Type B pancreatic cell (in vitro differentiated cells): ENCODE measurements at regions not wholly inside any gene's neighbourhood (a gene's known extent, or its start where the extent isn't known, plus 50 kb on each side); places are given as distances from the start of the nearest gene placed in this dataset.

Experiments used
- DNase-seq: peaks from one replicate; pipeline ENCODE4 v3.0.0; 2021; ENCODE audit warnings: mixed read lengths; ENCODE audit not compliant: unreplicated experiment; ENCODE audit errors: extremely low spot score
- H3K27ac Mint-ChIP-seq: 2 replicates; pipeline ENCODE4 v1.8.0; 2021; ENCODE audit warnings: mild to moderate bottlenecking, mixed read lengths
- H3K27me3 Mint-ChIP-seq: 2 replicates; pipeline ENCODE4 v1.8.0; 2021; ENCODE audit warnings: mixed read lengths
- H3K36me3 Mint-ChIP-seq: 2 replicates; pipeline ENCODE4 v1.8.0; 2021; ENCODE audit warnings: mixed read lengths
- H3K4me1 Mint-ChIP-seq: one replicate; pipeline ENCODE4 v1.8.0; 2021; ENCODE audit warnings: mixed read lengths; ENCODE audit not compliant: unreplicated experiment
- H3K4me3 Mint-ChIP-seq: 2 replicates; pipeline ENCODE4 v1.8.0; 2021; ENCODE audit warnings: mild to moderate bottlenecking, mixed read lengths
- H3K9me3 Mint-ChIP-seq: 2 replicates; pipeline ENCODE4 v1.8.0; 2021; ENCODE audit warnings: mixed read lengths
- TF ChIP-seq, protein P1 (sequence below): fragments of 200-600 bp; sonication (generic); conservative IDR thresholded peaks from 2 replicates; pipeline ENCODE4 v1.5.0; 2021; ENCODE audit warnings: antibody characterized with exemption, mild to moderate bottlenecking

DNA sequence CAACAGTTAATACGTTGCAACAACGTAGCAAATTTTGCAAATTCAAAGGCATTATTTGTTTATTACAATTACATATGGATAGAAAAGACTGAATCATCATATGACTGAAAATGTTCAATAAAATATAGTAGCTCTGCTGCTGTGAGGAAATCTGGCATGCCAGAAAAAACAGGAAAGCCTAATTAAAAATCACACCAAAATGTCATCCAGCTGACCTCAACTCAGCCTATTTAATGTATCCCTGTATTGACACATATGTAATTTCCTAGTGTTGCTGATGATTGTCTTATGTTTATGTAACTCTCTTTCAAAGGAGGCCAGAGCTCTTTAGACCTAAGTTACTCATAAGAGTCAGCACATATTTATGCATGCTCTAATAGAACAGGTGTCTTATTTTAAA, 495.0 kb downstream of the PCDH17 start:
- TF ChIP-seq, protein P1, sequence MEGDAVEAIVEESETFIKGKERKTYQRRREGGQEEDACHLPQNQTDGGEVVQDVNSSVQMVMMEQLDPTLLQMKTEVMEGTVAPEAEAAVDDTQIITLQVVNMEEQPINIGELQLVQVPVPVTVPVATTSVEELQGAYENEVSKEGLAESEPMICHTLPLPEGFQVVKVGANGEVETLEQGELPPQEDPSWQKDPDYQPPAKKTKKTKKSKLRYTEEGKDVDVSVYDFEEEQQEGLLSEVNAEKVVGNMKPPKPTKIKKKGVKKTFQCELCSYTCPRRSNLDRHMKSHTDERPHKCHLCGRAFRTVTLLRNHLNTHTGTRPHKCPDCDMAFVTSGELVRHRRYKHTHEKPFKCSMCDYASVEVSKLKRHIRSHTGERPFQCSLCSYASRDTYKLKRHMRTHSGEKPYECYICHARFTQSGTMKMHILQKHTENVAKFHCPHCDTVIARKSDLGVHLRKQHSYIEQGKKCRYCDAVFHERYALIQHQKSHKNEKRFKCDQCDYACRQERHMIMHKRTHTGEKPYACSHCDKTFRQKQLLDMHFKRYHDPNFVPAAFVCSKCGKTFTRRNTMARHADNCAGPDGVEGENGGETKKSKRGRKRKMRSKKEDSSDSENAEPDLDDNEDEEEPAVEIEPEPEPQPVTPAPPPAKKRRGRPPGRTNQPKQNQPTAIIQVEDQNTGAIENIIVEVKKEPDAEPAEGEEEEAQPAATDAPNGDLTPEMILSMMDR, result no peak
- Mint-ChIP-seq H3K27ac (no peak overlapping the region), H3K27me3 (no peaks in the 10 kb centered on the region), H3K36me3 (no peaks in the 10 kb centered on the region), H3K4me1 (no peaks in the 10 kb centered on the region), H3K9me3 (peaks cover 6% of the 10 kb centered on the region), H3K4me3 (no peak overlapping the region)
- DNase-seq, result no peak

GRCh38 chr13:58134012-58134411, 502.5 kb downstream of the PCDH17 start:
- Mint-ChIP-seq H3K27me3 (no peaks in the 10 kb centered on the region), H3K4me3 (no peak overlapping the region), H3K9me3 (peaks cover 14% of the 10 kb centered on the region), H3K36me3 (no peaks in the 10 kb centered on the region), H3K4me1 (no peaks in the 10 kb centered on the region), H3K27ac (no peak overlapping the region)
- TF ChIP-seq, protein P1, result no peak
- no peak for DNase-seq

DNA sequence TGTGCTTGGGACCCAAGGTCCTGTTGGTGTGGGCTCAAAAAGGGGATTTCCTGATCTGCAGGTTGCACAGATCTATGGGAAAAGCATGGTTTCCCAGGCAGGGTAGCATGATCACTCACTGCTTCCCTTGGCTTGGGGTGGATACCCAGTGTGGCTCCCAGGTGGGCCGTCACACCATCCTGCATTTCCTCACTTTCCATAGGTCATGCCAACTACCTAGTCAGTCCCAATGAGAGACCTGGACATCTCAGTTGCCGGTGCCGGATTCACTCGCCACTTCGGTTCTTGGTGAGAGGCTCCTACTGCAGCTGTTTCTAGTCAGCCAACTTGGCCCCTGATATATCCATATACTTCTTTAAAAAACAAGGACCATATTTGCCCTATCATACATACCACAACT, 503.0 kb downstream of the PCDH17 start:
- no peak overlapping the region for H3K4me3 Mint-ChIP-seq
- no peaks in the 10 kb centered on the region for H3K4me1 Mint-ChIP-seq
- no peak overlapping the region for H3K27ac Mint-ChIP-seq
- H3K36me3 Mint-ChIP-seq, result no peaks in the 10 kb centered on the region
- DNase-seq, result no peak
- TF ChIP-seq, protein P1, result no peak
- no peaks in the 10 kb centered on the region for H3K27me3 Mint-ChIP-seq
- peaks cover 14% of the 10 kb centered on the region for H3K9me3 Mint-ChIP-seq

DNA sequence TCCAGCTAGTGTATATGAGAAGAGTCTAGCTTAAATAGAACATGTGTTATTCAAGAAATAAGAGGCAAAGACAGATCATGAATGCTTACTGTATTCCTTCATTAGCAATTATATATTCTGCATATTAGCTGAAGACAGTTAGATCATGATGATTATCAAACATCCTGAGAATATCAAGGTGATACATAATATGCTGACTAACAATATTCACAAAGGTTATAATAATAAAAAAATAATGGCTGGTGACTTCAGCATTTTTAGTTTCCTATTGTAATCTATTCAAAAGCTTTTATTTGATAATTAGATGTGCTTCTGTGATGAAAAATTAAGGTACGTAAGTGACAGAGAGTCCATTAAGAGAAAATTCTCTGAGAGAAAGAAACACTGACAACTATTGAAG, 511.4 kb downstream of the PCDH17 start:
- H3K4me3 Mint-ChIP-seq, result no peak overlapping the region
- no peaks in the 10 kb centered on the region for H3K4me1 Mint-ChIP-seq
- H3K9me3 Mint-ChIP-seq, result no peaks in the 10 kb centered on the region
- H3K27me3 Mint-ChIP-seq, result no peaks in the 10 kb centered on the region
- no peaks in the 10 kb centered on the region for H3K36me3 Mint-ChIP-seq
- TF ChIP-seq, protein P1, result no peak
- no peak overlapping the region for H3K27ac Mint-ChIP-seq
- no peak for DNase-seq

DNA sequence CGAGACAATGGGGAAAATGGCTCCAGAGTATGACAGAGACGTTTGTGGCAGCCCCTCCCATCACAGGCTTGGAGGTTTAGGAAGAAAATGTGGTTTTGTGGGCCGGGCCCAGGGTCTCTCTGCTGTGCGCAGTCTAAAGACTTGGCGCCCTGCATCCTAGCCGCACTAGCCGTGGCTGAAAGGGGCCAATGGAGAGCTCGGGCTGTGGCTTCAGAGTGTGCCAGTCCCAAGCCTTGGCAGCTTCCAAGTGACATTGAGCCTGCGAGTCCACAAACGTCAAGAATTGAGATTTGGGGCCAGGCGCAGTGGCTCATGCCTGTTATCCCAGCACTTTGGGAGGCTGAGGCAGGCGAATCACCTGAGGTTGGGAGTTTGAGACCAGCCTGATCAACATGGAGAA, 513.1 kb downstream of the PCDH17 start:
- H3K27me3 Mint-ChIP-seq, result no peaks in the 10 kb centered on the region
- no peak overlapping the region for H3K4me3 Mint-ChIP-seq
- TF ChIP-seq, protein P1, result no peak
- no peaks in the 10 kb centered on the region for H3K9me3 Mint-ChIP-seq
- DNase-seq, result no peak
- no peak overlapping the region for H3K27ac Mint-ChIP-seq
- H3K4me1 Mint-ChIP-seq, result no peaks in the 10 kb centered on the region
- H3K36me3 Mint-ChIP-seq, result no peaks in the 10 kb centered on the region

DNA sequence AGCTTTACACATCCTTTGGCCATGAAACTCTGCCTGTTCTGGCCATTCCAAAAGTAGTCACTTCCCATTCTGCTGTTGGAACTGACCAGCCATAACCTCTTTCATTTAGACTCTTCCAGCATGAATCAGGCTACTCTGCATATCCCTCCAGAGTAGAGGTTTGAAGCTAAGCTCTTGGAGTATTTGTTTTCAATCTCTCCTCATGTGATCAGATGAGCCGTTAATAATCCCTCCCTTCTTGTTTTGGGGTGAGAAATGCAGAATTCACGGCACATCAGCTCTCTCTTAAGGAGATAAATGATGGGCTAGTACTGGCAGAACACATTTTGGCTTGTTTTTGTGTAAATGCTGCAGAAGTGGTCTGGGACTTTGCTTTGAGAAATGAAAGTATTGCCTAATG, 519.9 kb downstream of the PCDH17 start:
- H3K27me3 Mint-ChIP-seq, result no peaks in the 10 kb centered on the region
- no peaks in the 10 kb centered on the region for H3K4me1 Mint-ChIP-seq
- H3K9me3 Mint-ChIP-seq, result no peaks in the 10 kb centered on the region
- TF ChIP-seq, protein P1, result no peak
- no peak for DNase-seq
- H3K36me3 Mint-ChIP-seq, result no peaks in the 10 kb centered on the region
- no peak overlapping the region for H3K27ac Mint-ChIP-seq
- H3K4me3 Mint-ChIP-seq, result no peak overlapping the region
